Liver (tissue), 3 donors: ENCODE measurements at regions not wholly inside any gene's neighbourhood (a gene's known extent, or its start where the extent isn't known, plus 50 kb on each side); places are given as distances from the start of the nearest gene placed in this dataset.

ENCODE experiments used
- EGR1 ChIP-seq, 2 donors: IDR thresholded peaks; 2 replicates each; pipeline ENCODE4 v1.6.1; 2016 to 2018; ENCODE audit warnings: antibody characterized with exemption in 2 of 2, low read depth in 2 of 2
- FOXA2 ChIP-seq: IDR thresholded peaks from 2 replicates; pipeline ENCODE4 v1.6.1; 2016; ENCODE audit warnings: antibody characterized with exemption
- JUND ChIP-seq, 2 donors: IDR thresholded peaks; 2 replicates each; pipeline ENCODE4 v1.6.1; 2016; ENCODE audit warnings: antibody characterized with exemption in 2 of 2
- RAD21 ChIP-seq, 2 donors: IDR thresholded peaks; 2 replicates each; pipeline ENCODE4 v1.6.1; 2016; ENCODE audit warnings: antibody characterized with exemption in 2 of 2, mild to moderate bottlenecking in 2 of 2
- RXRA ChIP-seq, 2 donors: IDR thresholded peaks; 2 replicates each; pipeline ENCODE4 v1.6.1; 2017 to 2018; ENCODE audit warnings: antibody characterized with exemption in 2 of 2, mild to moderate bottlenecking in 1 of 2
- TF ChIP-seq, protein P1 (sequence below): fragments of 150-350 bp; IDR thresholded peaks from 2 replicates; pipeline ENCODE4 v1.5.1; 2017; ENCODE audit warnings: improper control_type of control experiment, low read depth, low read length; ENCODE audit not compliant: missing input control
- TF ChIP-seq, protein P2 (sequence below): IDR thresholded peaks from 2 replicates; pipeline ENCODE4 v1.6.1; 2016; ENCODE audit warnings: antibody characterized with exemption
- TF ChIP-seq, protein P3 (sequence below): IDR thresholded peaks from 2 replicates; pipeline ENCODE4 v1.6.1; 2016; ENCODE audit warnings: antibody characterized with exemption, mild to moderate bottlenecking
- TF ChIP-seq, protein P4 (sequence below): IDR thresholded peaks from 2 replicates; pipeline ENCODE4 v1.6.1; 2016; ENCODE audit warnings: antibody characterized with exemption
- donor health status: healthy.
- donor health status: healthy.

DNA sequence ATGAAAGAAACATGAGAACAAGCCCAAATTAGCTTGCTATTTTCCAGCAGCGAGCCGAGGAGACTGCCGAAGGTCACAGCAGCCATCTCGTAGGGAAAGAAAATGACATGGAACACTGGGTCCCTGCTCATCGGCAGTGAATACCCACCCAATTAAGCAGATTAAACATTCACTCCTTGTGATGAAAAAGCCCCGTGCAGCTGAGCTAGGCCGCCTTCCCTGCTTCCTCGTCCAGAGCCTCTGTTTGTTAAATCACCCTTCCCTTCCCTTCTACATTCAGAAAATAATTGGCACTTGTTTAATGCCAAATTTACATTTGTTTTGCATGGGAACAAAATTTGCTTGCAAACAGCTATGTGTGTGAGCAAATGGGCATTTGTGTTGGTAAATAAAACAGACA, 342.5 kb downstream of the RMST start:
- TF ChIP-seq, protein P1, sequence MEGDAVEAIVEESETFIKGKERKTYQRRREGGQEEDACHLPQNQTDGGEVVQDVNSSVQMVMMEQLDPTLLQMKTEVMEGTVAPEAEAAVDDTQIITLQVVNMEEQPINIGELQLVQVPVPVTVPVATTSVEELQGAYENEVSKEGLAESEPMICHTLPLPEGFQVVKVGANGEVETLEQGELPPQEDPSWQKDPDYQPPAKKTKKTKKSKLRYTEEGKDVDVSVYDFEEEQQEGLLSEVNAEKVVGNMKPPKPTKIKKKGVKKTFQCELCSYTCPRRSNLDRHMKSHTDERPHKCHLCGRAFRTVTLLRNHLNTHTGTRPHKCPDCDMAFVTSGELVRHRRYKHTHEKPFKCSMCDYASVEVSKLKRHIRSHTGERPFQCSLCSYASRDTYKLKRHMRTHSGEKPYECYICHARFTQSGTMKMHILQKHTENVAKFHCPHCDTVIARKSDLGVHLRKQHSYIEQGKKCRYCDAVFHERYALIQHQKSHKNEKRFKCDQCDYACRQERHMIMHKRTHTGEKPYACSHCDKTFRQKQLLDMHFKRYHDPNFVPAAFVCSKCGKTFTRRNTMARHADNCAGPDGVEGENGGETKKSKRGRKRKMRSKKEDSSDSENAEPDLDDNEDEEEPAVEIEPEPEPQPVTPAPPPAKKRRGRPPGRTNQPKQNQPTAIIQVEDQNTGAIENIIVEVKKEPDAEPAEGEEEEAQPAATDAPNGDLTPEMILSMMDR, result no peak
- TF ChIP-seq, protein P2, sequence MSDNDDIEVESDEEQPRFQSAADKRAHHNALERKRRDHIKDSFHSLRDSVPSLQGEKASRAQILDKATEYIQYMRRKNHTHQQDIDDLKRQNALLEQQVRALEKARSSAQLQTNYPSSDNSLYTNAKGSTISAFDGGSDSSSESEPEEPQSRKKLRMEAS, result no peak
- TF ChIP-seq EGR1 (IDR thresholded peaks at IDR 0.05; ENCODE audit: low read depth in 2 of 2), result no peak
- no peak for TF ChIP-seq RAD21 (IDR thresholded peaks at IDR 0.05)
- TF ChIP-seq, protein P3, sequence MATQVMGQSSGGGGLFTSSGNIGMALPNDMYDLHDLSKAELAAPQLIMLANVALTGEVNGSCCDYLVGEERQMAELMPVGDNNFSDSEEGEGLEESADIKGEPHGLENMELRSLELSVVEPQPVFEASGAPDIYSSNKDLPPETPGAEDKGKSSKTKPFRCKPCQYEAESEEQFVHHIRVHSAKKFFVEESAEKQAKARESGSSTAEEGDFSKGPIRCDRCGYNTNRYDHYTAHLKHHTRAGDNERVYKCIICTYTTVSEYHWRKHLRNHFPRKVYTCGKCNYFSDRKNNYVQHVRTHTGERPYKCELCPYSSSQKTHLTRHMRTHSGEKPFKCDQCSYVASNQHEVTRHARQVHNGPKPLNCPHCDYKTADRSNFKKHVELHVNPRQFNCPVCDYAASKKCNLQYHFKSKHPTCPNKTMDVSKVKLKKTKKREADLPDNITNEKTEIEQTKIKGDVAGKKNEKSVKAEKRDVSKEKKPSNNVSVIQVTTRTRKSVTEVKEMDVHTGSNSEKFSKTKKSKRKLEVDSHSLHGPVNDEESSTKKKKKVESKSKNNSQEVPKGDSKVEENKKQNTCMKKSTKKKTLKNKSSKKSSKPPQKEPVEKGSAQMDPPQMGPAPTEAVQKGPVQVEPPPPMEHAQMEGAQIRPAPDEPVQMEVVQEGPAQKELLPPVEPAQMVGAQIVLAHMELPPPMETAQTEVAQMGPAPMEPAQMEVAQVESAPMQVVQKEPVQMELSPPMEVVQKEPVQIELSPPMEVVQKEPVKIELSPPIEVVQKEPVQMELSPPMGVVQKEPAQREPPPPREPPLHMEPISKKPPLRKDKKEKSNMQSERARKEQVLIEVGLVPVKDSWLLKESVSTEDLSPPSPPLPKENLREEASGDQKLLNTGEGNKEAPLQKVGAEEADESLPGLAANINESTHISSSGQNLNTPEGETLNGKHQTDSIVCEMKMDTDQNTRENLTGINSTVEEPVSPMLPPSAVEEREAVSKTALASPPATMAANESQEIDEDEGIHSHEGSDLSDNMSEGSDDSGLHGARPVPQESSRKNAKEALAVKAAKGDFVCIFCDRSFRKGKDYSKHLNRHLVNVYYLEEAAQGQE, result no peak
- TF ChIP-seq, protein P4, sequence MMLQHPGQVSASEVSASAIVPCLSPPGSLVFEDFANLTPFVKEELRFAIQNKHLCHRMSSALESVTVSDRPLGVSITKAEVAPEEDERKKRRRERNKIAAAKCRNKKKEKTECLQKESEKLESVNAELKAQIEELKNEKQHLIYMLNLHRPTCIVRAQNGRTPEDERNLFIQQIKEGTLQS, result no peak
- no peak for TF ChIP-seq RXRA (IDR thresholded peaks at IDR 0.05)
- no peak for TF ChIP-seq FOXA2
- TF ChIP-seq JUND (IDR thresholded peaks at IDR 0.05), result no peak
